Cardiac muscle cell (in vitro differentiated cells and primary cell): ENCODE measurements at regions not wholly inside any gene's neighbourhood (a gene's known extent, or its start where the extent isn't known, plus 50 kb on each side); places are given as distances from the start of the nearest gene placed in this dataset.

ENCODE experiments used
- DNase-seq, 2 donors: peaks; one replicate each; pipeline versions ENCODE4 v3.0.0 to v3.0.0-alpha.2; 2010 to 2017; ENCODE audit warnings: low read depth in 1 of 2, low spot score in 1 of 2
- H3K27ac ChIP-seq: fragments of 200-600 bp; sonication (generic); 2 replicates; pipeline ENCODE4 v1.5.1; 2016
- H3K27me3 ChIP-seq: fragments of 200-600 bp; sonication (generic); 2 replicates; pipeline ENCODE4 v1.6.0; 2016; ENCODE audit warnings: control low read depth
- H3K36me3 ChIP-seq: fragments of 200-600 bp; sonication (generic); 2 replicates; pipeline ENCODE4 v1.5.1; 2016; ENCODE audit warnings: control low read depth
- H3K4me1 ChIP-seq: fragments of 200-600 bp; sonication (generic); 2 replicates; pipeline ENCODE4 v1.8.1; 2017; ENCODE audit warnings: low read depth, mild to moderate bottlenecking, mixed run types
- H3K4me3 ChIP-seq: fragments of 200-600 bp; sonication (generic); 2 replicates; pipeline ENCODE4 v1.5.1; 2016; ENCODE audit warnings: mild to moderate bottlenecking
- H3K9me3 ChIP-seq: fragments of 200-600 bp; sonication (generic); 2 replicates; pipeline ENCODE4 v1.5.1; 2017; ENCODE audit warnings: low read depth, mild to moderate bottlenecking, control low read depth
- CTCF ChIP-seq: IDR thresholded peaks from 2 replicates; pipeline ENCODE4 v1.5.1; 2012; ENCODE audit warnings: low read depth, mild to moderate bottlenecking, low read length

GRCh38 chr4:138494931-138495330 is 252.8 kb upstream of the SLC7A11 start:
- DNase-seq = peak; percentile 16 to 50
- H3K27ac ChIP-seq = no peak overlapping the region
- TF ChIP-seq CTCF = peak; percentile 25
- H3K27me3 ChIP-seq = no peaks in the 10 kb centered on the region
- H3K4me3 ChIP-seq = no peak overlapping the region
- H3K4me1 ChIP-seq = no peaks in the 10 kb centered on the region
- H3K36me3 ChIP-seq = no peaks in the 10 kb centered on the region
- H3K9me3 ChIP-seq = no peaks in the 10 kb centered on the region

- H3K36me3 ChIP-seq = no peaks in the 10 kb centered on the region
- no peak for DNase-seq
- H3K27ac ChIP-seq = no peak overlapping the region
- no peaks in the 10 kb centered on the region for H3K4me1 ChIP-seq
- no peak for TF ChIP-seq CTCF
- H3K4me3 ChIP-seq = no peak overlapping the region
- H3K9me3 ChIP-seq = no peaks in the 10 kb centered on the region
- H3K27me3 ChIP-seq = no peaks in the 10 kb centered on the region
These were observed 252.0 kb upstream of the SLC7A11 start for GRCh38 chr4:138494116-138494515.

- H3K27me3 ChIP-seq = no peaks in the 10 kb centered on the region
- H3K27ac ChIP-seq = no peak overlapping the region
- no peaks in the 10 kb centered on the region for H3K4me1 ChIP-seq
- H3K4me3 ChIP-seq = no peak overlapping the region
- no peak for DNase-seq
- H3K36me3 ChIP-seq = no peaks in the 10 kb centered on the region
- TF ChIP-seq CTCF = no peak
- no peaks in the 10 kb centered on the region for H3K9me3 ChIP-seq
These were observed 250.0 kb upstream of the SLC7A11 start for GRCh38 chr4:138492176-138492575.

- no peak overlapping the region for H3K27ac ChIP-seq
- no peaks in the 10 kb centered on the region for H3K36me3 ChIP-seq
- no peaks in the 10 kb centered on the region for H3K27me3 ChIP-seq
- TF ChIP-seq CTCF = no peak
- no peaks in the 10 kb centered on the region for H3K9me3 ChIP-seq
- no peak overlapping the region for H3K4me3 ChIP-seq
- peak in 1 of 2 donors; percentile 22 for DNase-seq
- H3K4me1 ChIP-seq = no peaks in the 10 kb centered on the region
These were observed 246.4 kb upstream of the SLC7A11 start for GRCh38 chr4:138488533-138488932.

GRCh38 chr4:138487670-138488069 is 245.5 kb upstream of the SLC7A11 start:
- Histone ChIP-seq H3K9me3 (no peaks in the 10 kb centered on the region), H3K4me1 (no peaks in the 10 kb centered on the region), H3K4me3 (no peak overlapping the region), H3K36me3 (no peaks in the 10 kb centered on the region), H3K27ac (no peak overlapping the region), H3K27me3 (no peaks in the 10 kb centered on the region)
- no peak for TF ChIP-seq CTCF
- DNase-seq = no peak

- no peak for TF ChIP-seq CTCF
- Histone ChIP-seq H3K4me3 (no peak overlapping the region), H3K4me1 (no peaks in the 10 kb centered on the region), H3K27ac (no peak overlapping the region), H3K36me3 (no peaks in the 10 kb centered on the region), H3K9me3 (no peaks in the 10 kb centered on the region), H3K27me3 (no peaks in the 10 kb centered on the region)
- no peak for DNase-seq
These were observed 245.1 kb upstream of the SLC7A11 start for GRCh38 chr4:138487230-138487629.
